Lower lobe of right lung (tissue), 2 donors: ENCODE measurements at regions not wholly inside any gene's neighbourhood (a gene's known extent, or its start where the extent isn't known, plus 50 kb on each side); places are given as distances from the start of the nearest gene placed in this dataset.

ENCODE experiments used
- ATAC-seq, 2 donors: fragments of 200-7000 bp; cut with Tn5 transposase; one replicate each; pipeline ENCODE4 v1.9.1; 2020 to 2022; ENCODE audit warnings: mild to moderate bottlenecking in 2 of 2, moderate library complexity in 2 of 2
- DNase-seq: peaks from one replicate; pipeline ENCODE4 v3.0.0-alpha.2; 2020
- H3K27ac ChIP-seq: fragments of 200-600 bp; one replicate; pipeline ENCODE4 v1.8.0; 2022
- H3K27me3 ChIP-seq: fragments of 200-600 bp; one replicate; pipeline ENCODE4 v1.8.0; 2022; ENCODE audit warnings: low read depth
- H3K36me3 ChIP-seq: fragments of 200-600 bp; one replicate; pipeline ENCODE4 v1.8.0; 2022; ENCODE audit warnings: mild to moderate bottlenecking
- H3K4me1 ChIP-seq: fragments of 200-600 bp; one replicate; pipeline ENCODE4 v1.8.0; 2022
- H3K4me3 ChIP-seq: fragments of 200-600 bp; one replicate; pipeline ENCODE4 v1.8.0; 2022; ENCODE audit warnings: mild to moderate bottlenecking
- H3K9me3 ChIP-seq: fragments of 200-600 bp; one replicate; pipeline ENCODE4 v1.8.0; 2022
- intact Hi-C: fragments of 100-400 bp; cut with DNase I; formaldehyde crosslinking; loops from one replicate; pipeline ENCODE4 v1.11.0; 2022
- TF ChIP-seq, protein P1 (sequence below): fragments of 200-600 bp; IDR thresholded peaks from one replicate; pipeline ENCODE4 v1.8.0; 2022; ENCODE audit warnings: antibody characterized with exemption, mild to moderate bottlenecking
- donor health status: DM: no; HTN: yes; CAD: no; lungs with severe emphysema.

DNA sequence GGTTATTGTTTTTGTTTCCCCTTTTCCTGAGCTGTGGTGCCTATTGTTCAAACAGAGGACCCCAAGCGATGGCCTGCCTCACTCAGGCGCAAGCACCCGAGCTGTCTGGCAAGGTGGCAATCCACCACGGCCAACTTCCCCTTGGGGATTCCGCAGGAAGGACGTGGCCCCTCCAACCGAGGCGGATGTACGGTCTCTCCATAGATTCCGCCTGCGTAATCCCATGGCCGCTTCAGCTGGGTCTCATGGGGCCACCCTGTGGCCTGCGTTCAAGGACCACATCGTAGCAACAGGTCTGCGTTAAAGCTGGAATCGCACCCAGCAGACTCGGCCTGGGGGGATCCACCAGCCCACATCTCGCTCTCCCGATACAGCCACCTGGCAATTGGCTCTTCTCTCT, 79.9 kb downstream of the CEBPB start:
- intact Hi-C loops: no loop called here
- H3K27me3 ChIP-seq: no peaks in the 10 kb centered on the region
- peaks cover 69% of the 10 kb centered on the region for H3K4me1 ChIP-seq
- no peaks in the 10 kb centered on the region for H3K36me3 ChIP-seq
- H3K27ac ChIP-seq: peak overlapping the region; percentile 60
- no peaks in the 10 kb centered on the region for H3K9me3 ChIP-seq
- H3K4me3 ChIP-seq: no peak overlapping the region
- TF ChIP-seq, protein P1, sequence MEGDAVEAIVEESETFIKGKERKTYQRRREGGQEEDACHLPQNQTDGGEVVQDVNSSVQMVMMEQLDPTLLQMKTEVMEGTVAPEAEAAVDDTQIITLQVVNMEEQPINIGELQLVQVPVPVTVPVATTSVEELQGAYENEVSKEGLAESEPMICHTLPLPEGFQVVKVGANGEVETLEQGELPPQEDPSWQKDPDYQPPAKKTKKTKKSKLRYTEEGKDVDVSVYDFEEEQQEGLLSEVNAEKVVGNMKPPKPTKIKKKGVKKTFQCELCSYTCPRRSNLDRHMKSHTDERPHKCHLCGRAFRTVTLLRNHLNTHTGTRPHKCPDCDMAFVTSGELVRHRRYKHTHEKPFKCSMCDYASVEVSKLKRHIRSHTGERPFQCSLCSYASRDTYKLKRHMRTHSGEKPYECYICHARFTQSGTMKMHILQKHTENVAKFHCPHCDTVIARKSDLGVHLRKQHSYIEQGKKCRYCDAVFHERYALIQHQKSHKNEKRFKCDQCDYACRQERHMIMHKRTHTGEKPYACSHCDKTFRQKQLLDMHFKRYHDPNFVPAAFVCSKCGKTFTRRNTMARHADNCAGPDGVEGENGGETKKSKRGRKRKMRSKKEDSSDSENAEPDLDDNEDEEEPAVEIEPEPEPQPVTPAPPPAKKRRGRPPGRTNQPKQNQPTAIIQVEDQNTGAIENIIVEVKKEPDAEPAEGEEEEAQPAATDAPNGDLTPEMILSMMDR: no peak
- DNase-seq: peak; percentile 76
- ATAC-seq: no peak

DNA sequence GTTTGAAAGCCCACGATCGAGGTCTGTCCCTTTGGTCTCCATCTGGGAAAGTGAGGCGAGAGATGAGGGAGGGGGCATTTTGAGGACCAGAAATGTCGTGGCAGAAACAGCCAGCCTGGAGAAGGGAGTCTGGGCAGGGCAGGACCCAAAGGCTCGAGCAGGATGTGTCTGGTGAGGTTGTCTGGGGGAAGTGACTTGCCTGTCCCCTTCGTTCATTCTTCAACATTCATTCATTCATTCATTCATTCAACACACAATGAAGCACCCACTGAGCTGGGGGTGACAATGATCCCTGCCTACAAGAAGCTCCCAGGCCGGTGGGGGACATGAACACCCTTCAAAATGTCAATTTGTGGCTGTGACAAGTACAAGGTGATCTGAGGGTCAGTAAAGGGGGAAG, 80.5 kb downstream of the CEBPB start:
- no peaks in the 10 kb centered on the region for H3K9me3 ChIP-seq
- H3K4me3 ChIP-seq: no peak overlapping the region
- ATAC-seq (no peak), DNase-seq (no peak)
- intact Hi-C loops: no loop called here
- TF ChIP-seq, protein P1: no peak
- H3K36me3 ChIP-seq: no peaks in the 10 kb centered on the region
- H3K4me1 ChIP-seq: peaks cover 69% of the 10 kb centered on the region
- H3K27me3 ChIP-seq: no peaks in the 10 kb centered on the region
- H3K27ac ChIP-seq: peak overlapping the region; percentile 60

DNA sequence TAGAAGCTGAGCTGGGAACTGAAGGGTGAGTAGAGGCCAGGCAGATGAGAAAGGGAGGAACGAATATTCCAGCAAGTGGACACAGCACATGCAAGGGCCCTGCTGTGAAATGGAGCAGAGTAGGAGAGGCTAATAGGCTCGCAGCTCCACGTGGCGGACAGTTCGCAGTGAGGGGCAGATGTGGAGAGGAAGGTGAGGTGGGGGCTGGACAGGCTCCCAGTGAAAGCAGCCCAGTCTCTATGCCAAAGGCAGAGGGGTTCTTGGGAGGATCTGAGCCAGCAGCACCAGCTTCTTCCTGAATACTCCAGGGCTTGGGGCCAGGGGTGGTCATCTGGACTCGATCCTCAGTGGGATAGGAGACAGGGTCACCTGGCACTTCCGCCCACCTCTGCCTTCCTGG, 81.0 kb downstream of the CEBPB start:
- TF ChIP-seq, protein P1: no peak
- peaks cover 66% of the 10 kb centered on the region for H3K4me1 ChIP-seq
- no peaks in the 10 kb centered on the region for H3K27me3 ChIP-seq
- no peak for ATAC-seq
- peak overlapping the region; percentile 60 for H3K27ac ChIP-seq
- H3K9me3 ChIP-seq: no peaks in the 10 kb centered on the region
- intact Hi-C loops: no loop called here
- no peak overlapping the region for H3K4me3 ChIP-seq
- DNase-seq: no peak
- no peaks in the 10 kb centered on the region for H3K36me3 ChIP-seq

DNA sequence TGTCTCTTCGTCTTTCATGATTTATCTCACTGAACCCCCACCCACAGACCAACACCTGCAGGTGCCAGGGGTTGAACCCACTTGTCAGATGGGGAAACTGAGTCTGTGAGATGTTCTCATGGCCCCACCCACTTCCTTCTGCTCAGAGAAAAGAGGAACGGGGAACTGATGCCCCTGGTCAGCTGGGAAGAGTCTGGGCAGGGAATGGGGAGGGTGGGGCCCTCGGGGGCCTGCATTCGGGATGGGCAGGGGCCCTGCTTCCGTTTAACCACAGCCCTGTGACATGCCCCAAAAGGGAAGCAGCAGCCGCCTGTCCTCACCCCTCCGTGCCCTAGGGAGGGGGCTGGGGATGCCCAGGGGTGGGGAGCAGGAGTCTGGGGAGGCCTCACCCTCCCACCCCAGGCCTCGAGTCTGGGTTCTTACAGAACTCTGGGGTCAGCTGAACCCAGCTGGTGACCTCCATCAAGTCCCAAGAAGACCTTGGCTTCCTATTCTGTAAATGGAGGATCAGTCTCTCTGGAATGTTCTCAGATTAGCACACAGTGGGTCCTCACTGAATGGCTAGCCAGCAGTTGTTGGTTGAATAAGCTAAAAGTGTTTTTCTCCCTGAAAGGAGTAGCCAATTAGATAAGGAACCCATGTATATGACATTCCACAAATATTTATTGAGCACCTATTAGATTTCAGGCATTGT, 81.5 kb downstream of the CEBPB start:
- ATAC-seq (peak; percentile 6 to 36), DNase-seq (peak; percentile 85)
- Histone ChIP-seq H3K4me3 (no peak overlapping the region), H3K9me3 (no peaks in the 10 kb centered on the region), H3K27ac (peak overlapping the region; percentile 60), H3K36me3 (no peaks in the 10 kb centered on the region), H3K27me3 (no peaks in the 10 kb centered on the region), H3K4me1 (peaks cover 66% of the 10 kb centered on the region)
- TF ChIP-seq, protein P1: no peak
- intact Hi-C loops: no loop called here

DNA sequence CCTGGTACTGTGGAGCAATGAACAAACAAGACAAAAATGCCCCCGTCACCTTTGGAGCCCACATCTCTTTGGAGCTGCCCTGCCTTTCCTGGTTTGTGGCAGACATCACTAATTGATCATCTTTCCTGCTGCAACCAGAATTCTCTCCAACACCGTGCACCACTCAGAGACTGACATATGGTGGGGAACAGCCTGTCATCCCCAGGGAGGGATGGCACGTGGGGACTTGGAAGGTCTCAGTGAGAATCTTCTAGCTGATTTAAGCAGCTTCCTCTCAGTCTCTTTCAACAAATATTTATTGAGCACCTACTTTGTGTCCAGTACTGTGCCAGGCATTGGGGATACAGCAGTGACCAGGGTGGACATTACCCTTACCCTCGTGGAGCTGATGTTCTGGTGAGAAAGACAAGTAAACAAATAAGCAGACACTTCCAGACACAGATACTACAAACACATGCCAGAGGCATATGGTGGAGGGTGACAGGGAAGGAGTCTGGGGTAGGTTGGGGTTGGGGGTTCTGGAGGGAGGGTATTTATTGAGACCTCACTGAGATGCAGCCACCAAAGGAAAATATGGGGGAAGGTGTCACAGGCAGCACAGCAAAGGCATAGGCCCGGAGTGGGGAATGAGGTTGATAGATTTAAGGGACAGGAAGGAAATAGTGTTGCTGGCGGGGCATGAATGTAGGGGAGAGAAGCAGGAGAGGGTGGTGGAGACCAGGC, 82.3 kb downstream of the CEBPB start:
- TF ChIP-seq, protein P1: no peak
- Histone ChIP-seq H3K36me3 (no peaks in the 10 kb centered on the region), H3K4me3 (no peak overlapping the region), H3K27me3 (no peaks in the 10 kb centered on the region), H3K27ac (peak overlapping the region; percentile 71), H3K4me1 (peaks cover 66% of the 10 kb centered on the region), H3K9me3 (no peaks in the 10 kb centered on the region)
- intact Hi-C loops: no loop called here
- ATAC-seq (no peak), DNase-seq (no peak)
